ENCODE measurements at regions not wholly inside any gene's neighbourhood (a gene's known extent, or its start where the extent isn't known, plus 50 kb on each side); places are given as distances from the start of the nearest gene placed in this dataset.

DNA sequence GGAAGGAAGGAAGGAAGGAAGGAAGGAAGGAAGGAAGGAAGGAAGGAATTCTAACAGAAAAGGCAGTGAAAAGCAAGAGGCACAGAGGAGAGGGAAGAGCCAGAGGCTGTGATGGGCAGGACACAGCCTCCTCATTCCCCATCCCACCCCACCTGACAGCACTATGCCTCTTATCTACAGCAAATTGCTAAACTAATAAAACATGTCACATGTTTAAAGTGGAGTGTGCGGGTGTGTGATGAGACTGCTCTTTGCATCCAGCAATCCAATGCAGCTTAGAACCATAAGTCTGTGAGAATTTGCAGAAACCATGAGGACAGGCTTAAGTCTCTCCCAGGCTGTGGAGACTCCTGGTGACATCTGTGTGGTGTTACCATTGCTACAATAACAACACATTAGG is 108.4 kb upstream of the ALK start:
- TF ChIP-seq POLR2A (IDR thresholded peaks at IDR 0.05): no peak
- TF ChIP-seq, protein P1, sequence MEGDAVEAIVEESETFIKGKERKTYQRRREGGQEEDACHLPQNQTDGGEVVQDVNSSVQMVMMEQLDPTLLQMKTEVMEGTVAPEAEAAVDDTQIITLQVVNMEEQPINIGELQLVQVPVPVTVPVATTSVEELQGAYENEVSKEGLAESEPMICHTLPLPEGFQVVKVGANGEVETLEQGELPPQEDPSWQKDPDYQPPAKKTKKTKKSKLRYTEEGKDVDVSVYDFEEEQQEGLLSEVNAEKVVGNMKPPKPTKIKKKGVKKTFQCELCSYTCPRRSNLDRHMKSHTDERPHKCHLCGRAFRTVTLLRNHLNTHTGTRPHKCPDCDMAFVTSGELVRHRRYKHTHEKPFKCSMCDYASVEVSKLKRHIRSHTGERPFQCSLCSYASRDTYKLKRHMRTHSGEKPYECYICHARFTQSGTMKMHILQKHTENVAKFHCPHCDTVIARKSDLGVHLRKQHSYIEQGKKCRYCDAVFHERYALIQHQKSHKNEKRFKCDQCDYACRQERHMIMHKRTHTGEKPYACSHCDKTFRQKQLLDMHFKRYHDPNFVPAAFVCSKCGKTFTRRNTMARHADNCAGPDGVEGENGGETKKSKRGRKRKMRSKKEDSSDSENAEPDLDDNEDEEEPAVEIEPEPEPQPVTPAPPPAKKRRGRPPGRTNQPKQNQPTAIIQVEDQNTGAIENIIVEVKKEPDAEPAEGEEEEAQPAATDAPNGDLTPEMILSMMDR (IDR thresholded peaks at IDR 0.05 in 4 of 5, conservative IDR thresholded peaks at IDR 0.05 in 1 of 5): no peak
